NAMALWA (cell line): ENCODE measurements at regions not wholly inside any gene's neighbourhood (a gene's known extent, or its start where the extent isn't known, plus 50 kb on each side); places are given as distances from the start of the nearest gene placed in this dataset.

Source experiments
- DNase-seq: peaks from one replicate; pipeline ENCODE4 v3.0.0-alpha.2; 2015; ENCODE audit warnings: low spot score

DNA sequence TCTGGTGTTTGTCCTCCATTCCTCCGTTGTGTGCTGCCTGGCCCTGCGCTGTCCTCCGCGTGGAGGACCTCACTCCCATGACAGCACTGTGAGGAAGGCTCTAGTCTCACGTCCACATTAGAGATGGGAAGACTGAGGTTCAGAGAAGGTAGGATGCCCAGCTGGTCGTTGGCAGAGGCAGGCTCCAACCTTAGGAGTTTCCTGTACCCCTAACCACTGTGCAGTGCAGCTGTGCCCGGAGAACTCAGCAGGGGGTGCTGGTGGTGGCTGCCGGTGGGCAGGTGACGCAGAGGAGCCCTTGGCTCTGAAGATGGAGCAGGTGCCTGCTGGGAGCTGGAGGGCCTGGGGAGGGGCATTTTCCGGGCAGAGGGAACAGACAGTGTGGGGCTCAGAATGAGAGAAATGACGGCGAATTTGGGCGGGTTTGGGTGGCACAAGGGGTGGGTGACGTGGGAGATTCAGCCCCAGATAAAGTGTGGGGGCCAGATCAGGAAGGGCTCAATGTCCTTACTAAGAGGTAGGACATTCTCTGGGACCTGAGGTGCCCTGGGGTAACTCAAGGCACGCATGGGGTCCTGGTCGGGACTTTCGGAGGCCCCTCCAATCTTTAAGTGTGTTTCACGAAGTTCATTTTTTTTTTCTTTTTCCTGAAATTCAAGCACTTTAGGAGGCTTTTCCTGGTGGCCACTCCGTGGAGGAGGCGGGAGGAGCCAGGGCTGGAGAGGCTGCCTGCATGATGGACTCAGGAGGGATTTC is 535.0 kb downstream of the TBC1D22A start:
- no peak for DNase-seq

GRCh38 chr22:47296405-47297260 is 534.2 kb downstream of the TBC1D22A start:
- DNase-seq = no peak

GRCh38 chr22:47295982-47296381 is 533.5 kb downstream of the TBC1D22A start:
- DNase-seq = no peak

- DNase-seq = no peak
These were observed 532.9 kb downstream of the TBC1D22A start for GRCh38 chr22:47295226-47295901.

DNA sequence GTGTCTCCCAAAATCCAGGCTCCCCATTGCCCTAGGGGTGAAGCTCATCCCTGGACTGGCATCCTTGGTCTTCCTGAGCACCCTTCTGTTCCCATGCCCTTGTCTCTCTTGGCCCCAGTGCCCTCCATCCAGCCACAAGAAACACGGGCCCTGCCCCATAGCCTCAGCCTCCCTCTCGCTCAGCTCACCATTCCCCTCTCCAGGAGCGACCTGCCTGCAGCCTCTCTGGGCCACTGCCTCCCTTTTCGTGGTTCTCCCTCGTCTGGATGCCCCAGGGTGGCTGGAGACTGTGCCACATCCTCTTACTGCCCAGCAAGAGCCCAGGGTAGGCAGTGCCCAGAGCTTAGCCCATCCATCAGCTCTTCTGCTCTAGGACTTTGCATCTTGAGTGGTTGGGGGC is 532.1 kb downstream of the TBC1D22A start:
- no peak for DNase-seq

- DNase-seq = no peak
These were observed 531.7 kb downstream of the TBC1D22A start for GRCh38 chr22:47294222-47294532.

- no peak for DNase-seq
These were observed 531.1 kb downstream of the TBC1D22A start for GRCh38 chr22:47293368-47294221.

GRCh38 chr22:47292546-47293320 is 530.3 kb downstream of the TBC1D22A start:
- DNase-seq = no peak

DNA sequence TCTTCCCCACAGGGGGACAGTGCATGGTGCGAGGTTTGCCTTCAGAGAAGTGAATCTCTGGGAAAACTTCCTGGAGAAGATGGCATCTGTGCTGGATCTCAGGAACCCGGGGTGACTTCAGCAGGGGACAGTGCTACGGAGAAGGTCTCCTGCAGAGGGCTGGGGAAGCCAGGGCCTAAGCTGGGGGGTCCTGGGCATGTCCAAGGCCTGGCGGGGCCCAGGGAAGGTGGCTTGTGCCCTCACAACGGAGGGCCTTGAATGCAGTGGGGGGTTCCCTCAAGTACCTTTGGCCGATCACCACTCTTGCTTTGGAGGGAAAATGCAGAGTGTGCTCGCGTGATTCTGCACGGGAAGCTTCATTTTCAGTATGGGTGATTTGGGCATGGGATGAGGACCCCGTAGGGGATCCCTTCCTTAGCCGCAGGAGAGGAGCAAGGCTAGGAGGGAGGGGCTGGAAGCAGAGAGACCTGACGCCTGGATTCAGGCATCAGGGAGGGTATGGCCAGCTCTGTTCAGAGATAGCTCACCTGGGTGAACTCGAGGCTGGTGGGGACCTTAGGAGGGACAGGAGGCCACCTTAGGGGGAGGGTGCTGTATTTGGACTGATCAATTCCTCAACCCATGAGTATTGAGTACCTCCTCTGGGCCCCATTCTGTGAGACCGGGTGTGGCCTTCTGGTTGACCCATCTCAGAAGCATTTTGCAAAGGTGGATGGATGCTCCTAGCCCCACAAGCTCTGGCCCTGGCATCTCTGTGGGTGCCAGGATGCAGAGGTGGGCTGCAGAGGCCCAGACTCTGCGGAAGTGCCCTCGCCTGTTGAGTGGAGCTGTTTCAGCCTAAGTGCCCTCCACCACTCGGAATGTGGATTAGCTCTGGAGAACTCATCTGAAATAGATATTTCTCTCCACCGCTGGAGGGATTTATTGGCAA is 529.4 kb downstream of the TBC1D22A start:
- DNase-seq = no peak

GRCh38 chr22:47290706-47291430 is 528.4 kb downstream of the TBC1D22A start:
- no peak for DNase-seq

DNA sequence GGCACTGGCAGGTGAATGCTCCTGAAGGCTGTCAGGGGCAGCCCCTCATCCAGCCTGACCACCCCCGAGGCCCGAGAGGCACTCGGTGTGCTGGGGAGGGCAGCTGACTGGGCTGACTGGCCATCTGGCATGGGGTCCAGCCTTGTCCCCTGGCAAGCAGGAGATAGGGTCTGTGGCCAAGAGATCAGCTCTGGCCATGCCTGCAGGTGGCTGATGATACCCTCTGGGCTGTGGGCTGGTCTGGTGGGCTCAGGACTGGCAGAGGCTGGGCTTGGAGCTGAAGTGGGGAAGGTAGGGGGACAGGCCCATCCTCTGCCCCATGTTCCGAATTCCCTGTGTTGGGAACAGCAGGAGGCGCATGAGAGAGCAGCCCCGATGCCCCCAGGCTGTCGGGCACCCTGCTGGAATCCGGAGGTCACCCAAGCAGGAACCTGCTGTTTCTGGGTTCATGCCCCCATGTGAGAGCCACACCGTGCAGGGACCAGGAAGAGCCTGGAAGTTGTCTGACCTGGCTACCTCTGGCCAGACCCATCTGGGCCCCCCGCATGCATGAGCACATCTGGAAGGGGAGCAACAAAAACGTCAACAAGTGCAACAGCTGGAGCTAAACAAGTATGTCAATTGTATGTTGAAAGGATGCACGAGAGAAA is 527.0 kb downstream of the TBC1D22A start:
- DNase-seq = no peak

GRCh38 chr22:47288680-47289079 is 526.2 kb downstream of the TBC1D22A start:
- no peak for DNase-seq

DNA sequence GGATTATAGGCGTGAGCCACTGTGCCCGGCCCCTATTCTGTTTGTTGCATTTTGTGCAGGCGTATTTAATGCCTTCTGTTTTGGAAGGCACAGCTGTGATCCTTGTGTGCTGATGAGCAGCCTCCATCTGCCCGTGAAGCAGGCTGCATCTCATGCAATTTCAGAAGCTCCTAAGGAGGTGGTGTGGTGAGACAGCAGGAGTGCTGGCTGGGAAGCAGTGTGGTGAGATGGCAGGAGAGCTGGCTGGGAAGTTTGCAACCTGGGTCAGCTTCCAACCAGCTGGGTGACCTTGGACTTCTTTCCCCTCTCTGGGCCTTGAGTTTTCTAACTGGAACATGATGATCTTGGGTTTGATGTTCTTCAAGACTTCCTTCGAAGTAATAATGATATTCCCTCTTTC is 525.1 kb downstream of the TBC1D22A start:
- no peak for DNase-seq

DNA sequence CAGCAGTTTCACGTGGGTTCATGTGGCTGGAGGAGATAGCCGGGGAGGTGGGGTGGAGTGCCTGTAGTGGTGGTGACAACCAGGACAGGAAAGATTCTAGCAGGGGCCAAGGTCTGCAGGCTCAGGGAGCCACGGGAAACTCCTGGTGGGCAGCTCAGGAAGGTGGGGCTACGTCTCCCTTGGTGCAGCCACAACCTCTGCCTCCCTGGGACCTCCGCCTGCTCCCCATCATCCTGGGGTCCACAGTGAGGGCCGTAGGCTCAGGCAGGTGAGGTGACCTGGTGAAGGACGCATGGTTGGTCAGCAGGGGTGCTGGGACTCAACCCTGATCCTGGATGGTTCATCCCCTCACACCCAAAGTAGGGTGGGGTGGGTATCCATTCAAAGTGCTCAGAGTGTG is 524.1 kb downstream of the TBC1D22A start:
- DNase-seq = no peak

- DNase-seq = no peak
These were observed 523.5 kb downstream of the TBC1D22A start for GRCh38 chr22:47285981-47286380.

GRCh38 chr22:47284822-47285221 is 522.4 kb downstream of the TBC1D22A start:
- DNase-seq = no peak

- DNase-seq = no peak
These were observed 521.9 kb downstream of the TBC1D22A start for GRCh38 chr22:47284360-47284759.

DNA sequence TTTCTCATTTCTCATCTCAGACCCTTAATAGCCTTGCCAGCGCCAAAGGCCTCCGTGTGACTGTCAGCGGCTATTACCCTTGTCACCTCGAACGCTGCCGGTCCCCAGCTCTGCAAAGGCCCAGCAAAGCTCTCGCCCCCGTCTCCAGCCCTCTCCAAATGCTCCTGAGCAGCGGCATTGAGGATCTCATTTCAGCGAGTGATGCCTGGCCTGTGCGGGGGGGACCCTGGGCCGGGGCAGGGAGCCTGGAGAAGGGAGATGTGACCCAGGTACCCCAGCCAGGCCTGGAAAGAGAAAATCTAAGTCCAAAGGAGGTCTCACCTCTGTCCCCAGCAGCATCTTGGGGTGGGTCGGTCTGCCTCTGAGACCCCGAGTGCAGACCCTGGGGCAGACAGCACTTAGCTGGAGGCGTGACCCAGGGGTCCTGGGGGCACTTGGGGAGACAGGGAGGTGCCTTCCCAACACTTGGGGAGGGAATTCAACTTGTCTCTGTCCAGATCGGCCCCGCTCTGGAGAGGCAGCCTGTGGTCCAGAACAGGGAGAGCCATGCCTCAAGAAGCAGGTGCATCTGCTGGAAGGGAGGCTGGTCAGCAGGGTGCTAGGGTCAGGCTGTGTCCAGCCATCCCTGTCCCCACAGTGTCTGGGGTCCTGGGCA is 521.3 kb downstream of the TBC1D22A start:
- no peak for DNase-seq
